ENCODE measurements at regions not wholly inside any gene's neighbourhood (a gene's known extent, or its start where the extent isn't known, plus 50 kb on each side); places are given as distances from the start of the nearest gene placed in this dataset.

DNA sequence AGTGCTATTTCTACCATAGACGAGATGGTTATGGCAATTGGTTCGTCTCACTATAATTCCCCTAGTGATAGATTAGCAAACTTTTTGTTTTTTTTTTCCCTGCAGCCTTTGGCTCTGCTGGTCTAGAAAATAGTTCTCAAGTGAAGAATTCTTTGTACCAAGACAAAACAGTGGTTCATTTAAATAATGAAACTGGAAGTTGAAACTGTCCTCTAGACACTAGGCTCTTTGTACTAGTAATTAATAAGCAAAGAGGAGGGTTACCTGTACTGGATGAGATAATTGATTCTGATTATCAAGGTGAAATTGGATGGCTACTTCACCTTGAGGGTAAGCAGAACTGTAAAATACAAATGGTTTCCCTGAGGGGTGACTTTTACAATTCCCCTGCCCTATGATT, 156.9 kb upstream of the DCC start:
- no peak overlapping the region for H3K23ac ChIP-seq (ENCODE audit: insufficient read length)
- H4K91ac ChIP-seq (replicated peaks; ENCODE audit: insufficient read length, low read length): no peak overlapping the region
- no peaks in the 10 kb centered on the region for H3K36me3 ChIP-seq (ENCODE audit: control insufficient read depth in 2 of 4, insufficient read depth in 4 of 4, low read length in 3 of 4)
- H2AK5ac ChIP-seq (ENCODE audit: low read depth, low read length): no peak overlapping the region
- no peaks in the 10 kb centered on the region for H3K4me1 ChIP-seq (replicated peaks in 1 of 4; ENCODE audit: control insufficient read depth in 3 of 4, insufficient read depth in 4 of 4, low read length in 3 of 4)
- no peaks in the 10 kb centered on the region for H3K27me3 ChIP-seq (replicated peaks in 1 of 4; ENCODE audit: control insufficient read depth in 3 of 4, extremely low read depth in 1 of 4, insufficient read depth in 3 of 4, low read length in 3 of 4)
- FAIRE-seq (no peak), DNase-seq (ENCODE audit: low read depth in 1 of 2, low spot score in 2 of 2) (no peak)
- H3K56ac ChIP-seq (replicated peaks; ENCODE audit: insufficient read length, low read depth, low read length): no peak overlapping the region
- no peak overlapping the region for H3K14ac ChIP-seq (ENCODE audit: insufficient read length)
- H3K4ac ChIP-seq (replicated peaks; ENCODE audit: insufficient read length, low read depth, low read length): no peak overlapping the region
- H3K9me3 ChIP-seq (ENCODE audit: insufficient read depth in 2 of 2, low read depth in 1 of 2, low read length in 1 of 2): no peaks in the 10 kb centered on the region
- H4K20me1 ChIP-seq (replicated peaks in 1 of 2; ENCODE audit: control insufficient read depth in 1 of 2, insufficient read depth in 2 of 2, low read length in 2 of 2): no peaks in the 10 kb centered on the region
- no peak overlapping the region for H2BK120ac ChIP-seq (replicated peaks; ENCODE audit: low read depth, low read length)
- CTCF ChIA-PET (ENCODE audit: partially characterized antibody): no interaction called here
- H3K9ac ChIP-seq (replicated peaks in 1 of 4; ENCODE audit: extremely low read depth in 1 of 4, low read depth in 3 of 4, low read length in 3 of 4): no peak overlapping the region
- H2BK5ac ChIP-seq (ENCODE audit: low read depth, low read length): no peak overlapping the region
- H3K4me2 ChIP-seq (ENCODE audit: insufficient read depth in 1 of 2, low read depth in 2 of 2, low read length in 2 of 2): no peak overlapping the region
- TF ChIP-seq RAD21 (IDR thresholded peaks at IDR 0.05 in 1 of 2, conservative IDR thresholded peaks at IDR 0.05 in 1 of 2; ENCODE audit: low read depth in 2 of 2, low read length in 2 of 2) (no peak), TEAD4 (IDR thresholded peaks at IDR 0.05; ENCODE audit: low read depth, low read length) (no peak), ZNF274 (IDR thresholded peaks at IDR 0.05; ENCODE audit: borderline replicate concordance, extremely low read depth, low read length) (no peak), HDAC6 (IDR thresholded peaks at IDR 0.05; ENCODE audit: low read depth, low read length) (no peak), TBP (IDR thresholded peaks at IDR 0.05; ENCODE audit: low read depth, low read length) (no peak), CREB1 (IDR thresholded peaks at IDR 0.05) (no peak), BRCA1 (IDR thresholded peaks at IDR 0.05; ENCODE audit: low read depth, low read length) (no peak), ATF3 (IDR thresholded peaks at IDR 0.05; ENCODE audit: insufficient read depth, low read depth, low read length) (no peak), KDM5A (IDR thresholded peaks at IDR 0.05; ENCODE audit: low read length) (no peak), NRF1 (IDR thresholded peaks at IDR 0.05; ENCODE audit: low read depth, low read length) (no peak), SIRT6 (IDR thresholded peaks at IDR 0.05; ENCODE audit: low read length) (no peak), EGR1 (IDR thresholded peaks at IDR 0.05; ENCODE audit: borderline replicate concordance, low read depth, low read length) (no peak), POLR2AphosphoS5 (IDR thresholded peaks at IDR 0.05; ENCODE audit: low read depth, low read length) (no peak), RNF2 (IDR thresholded peaks at IDR 0.05; ENCODE audit: borderline replicate concordance, low read depth, low read length, missing control alignments, poor library complexity, severe bottlenecking) (no peak)
- no peak overlapping the region for H2BK20ac ChIP-seq (ENCODE audit: low read length)
- POLR2A ChIA-PET (ENCODE audit: partially characterized antibody): no interaction called here
- no peaks in the 10 kb centered on the region for H3K23me2 ChIP-seq (ENCODE audit: low read depth, low read length)
- 100% methylated on average over 2 of the region's 2 CpGs; no CpG with 5 or more reads in 1 of the 2 experiments for WGBS, 2 experiments (ENCODE audit: extremely low coverage in 1 of 2, insufficient coverage in 1 of 2, insufficient read length in 1 of 2, insufficient replicate concordance in 2 of 2, low coverage in 1 of 2, low lambda C conversion rate in 2 of 2, missing lambda C conversion rate in 1 of 2)
- H3K79me2 ChIP-seq (ENCODE audit: control insufficient read depth in 1 of 2, insufficient read depth in 2 of 2, low read length in 2 of 2): no peaks in the 10 kb centered on the region
- no peak overlapping the region for H3K27ac ChIP-seq (ENCODE audit: low read depth, low read length)
- H2AFZ ChIP-seq (ENCODE audit: low read length): no peak overlapping the region
- no peaks in the 10 kb centered on the region for H3K79me1 ChIP-seq (ENCODE audit: low read depth, low read length)
- H3K18ac ChIP-seq (ENCODE audit: extremely low read depth, low read length): no peak overlapping the region
- H2BK12ac ChIP-seq (ENCODE audit: low read depth, low read length): no peak overlapping the region
- no peak overlapping the region for H3K4me3 ChIP-seq (ENCODE audit: extremely low read depth in 1 of 4, insufficient read depth in 2 of 4, low read depth in 3 of 4, low read length in 4 of 4)
- H4K8ac ChIP-seq (ENCODE audit: extremely low read depth, insufficient read depth, low read length): no peak overlapping the region
- no peak overlapping the region for H2BK15ac ChIP-seq (ENCODE audit: low read length)
- no peak overlapping the region for H4K5ac ChIP-seq (ENCODE audit: insufficient read length, low read depth, low read length)
